HG03064 (cell line): ENCODE measurements at regions not wholly inside any gene's neighbourhood (a gene's known extent, or its start where the extent isn't known, plus 50 kb on each side); places are given as distances from the start of the nearest gene placed in this dataset.

Experiments used
- ATAC-seq: cut with Tn5 transposase; IDR thresholded peaks from one replicate; pipeline ENCODE4 v1.9.1; 2021; ENCODE audit warnings: low read depth; ENCODE audit not compliant: unreplicated experiment

GRCh38 chr3:115445559-115445958 lies 177.8 kb upstream of the GAP43 start:
- ATAC-seq: no peak

GRCh38 chr3:115448851-115449250 lies 174.5 kb upstream of the GAP43 start:
- ATAC-seq: no peak

GRCh38 chr3:115450036-115450435 lies 173.3 kb upstream of the GAP43 start:
- ATAC-seq: no peak

DNA sequence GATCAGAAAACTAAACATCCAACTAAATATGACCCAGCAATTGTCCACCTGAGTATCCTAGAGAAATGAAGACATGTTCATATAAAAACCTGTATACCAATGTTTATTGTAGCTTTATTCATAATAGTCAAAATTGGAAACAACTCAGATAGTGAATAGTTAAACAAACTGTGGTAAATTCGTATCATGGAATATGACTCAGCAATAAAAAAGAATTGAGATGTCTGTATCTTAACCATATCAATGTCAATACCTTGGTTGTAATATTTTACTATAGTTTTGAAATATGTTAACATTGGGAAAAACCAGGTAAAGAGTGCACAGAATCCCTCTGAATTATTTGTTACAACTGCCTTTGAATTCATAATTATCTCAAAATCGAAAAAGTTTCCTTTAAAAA lies 159.3 kb upstream of the GAP43 start:
- ATAC-seq: no peak

- no peak for ATAC-seq
These were observed 153.7 kb upstream of the GAP43 start for GRCh38 chr3:115469649-115470048.

- no peak for ATAC-seq
These were observed 153.1 kb upstream of the GAP43 start for GRCh38 chr3:115470254-115470653.

- ATAC-seq: no peak
These were observed 147.9 kb upstream of the GAP43 start for GRCh38 chr3:115475178-115476041.

GRCh38 chr3:115476472-115476871 lies 146.8 kb upstream of the GAP43 start:
- ATAC-seq: no peak

DNA sequence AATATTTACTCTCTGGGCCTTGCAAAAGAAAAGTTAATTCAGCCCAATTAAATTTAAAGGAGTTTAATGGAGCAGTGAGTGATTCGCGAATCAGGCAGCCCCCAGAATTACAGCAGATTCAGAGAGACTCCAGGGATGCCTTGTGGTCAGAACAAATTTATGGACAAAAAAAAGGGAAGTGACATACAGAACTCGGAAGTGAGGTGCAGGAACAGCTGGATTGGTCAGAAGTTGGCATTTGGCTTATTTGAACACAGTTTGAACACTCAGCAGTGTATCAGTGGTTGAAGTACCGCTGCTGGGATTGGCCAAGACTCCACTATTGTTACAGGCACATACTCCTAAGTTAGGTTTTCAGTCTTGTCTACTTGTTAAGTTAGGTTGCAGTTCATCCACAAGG lies 145.0 kb upstream of the GAP43 start:
- ATAC-seq: no peak

GRCh38 chr3:115486880-115487279 lies 136.4 kb upstream of the GAP43 start:
- ATAC-seq: no peak

- ATAC-seq: no peak
These were observed 135.3 kb upstream of the GAP43 start for GRCh38 chr3:115487968-115488367.

DNA sequence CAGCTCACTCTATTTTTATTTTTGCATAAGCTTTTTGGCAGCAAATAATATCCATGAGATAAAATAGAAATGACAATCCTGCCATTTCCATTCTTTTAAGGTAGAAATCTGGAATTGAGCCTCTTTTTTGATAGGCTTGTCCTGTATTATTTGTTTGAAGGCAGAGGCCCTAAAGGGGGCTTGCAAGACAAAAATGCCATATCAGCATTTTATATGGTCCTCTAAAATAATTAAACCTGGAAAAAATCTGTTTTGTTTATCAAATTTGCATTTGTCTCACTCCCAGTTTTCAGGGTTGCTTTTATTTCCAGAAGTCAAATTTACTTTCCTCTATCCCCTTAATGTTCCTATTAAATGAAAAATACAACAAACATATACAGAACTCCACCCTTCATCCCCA lies 134.9 kb upstream of the GAP43 start:
- no peak for ATAC-seq

DNA sequence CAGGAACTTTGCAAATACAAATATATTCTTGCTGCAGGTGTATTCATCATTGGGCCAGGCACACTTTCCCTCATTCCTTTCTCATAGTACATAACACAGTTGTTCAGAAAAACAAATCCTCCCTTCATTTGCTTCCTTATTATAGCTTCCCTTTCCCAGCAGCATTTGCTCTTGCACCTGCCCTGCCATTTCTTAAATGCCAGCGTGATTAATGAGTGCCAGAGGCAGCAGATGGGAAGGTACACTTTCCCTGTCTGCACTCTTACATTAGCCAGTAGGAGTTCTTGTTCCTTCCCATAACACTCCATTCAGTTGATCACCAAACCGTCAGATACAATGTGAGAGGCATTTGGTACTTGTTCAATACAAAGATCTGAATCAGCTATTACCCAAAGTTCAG lies 128.5 kb upstream of the GAP43 start:
- no peak for ATAC-seq

DNA sequence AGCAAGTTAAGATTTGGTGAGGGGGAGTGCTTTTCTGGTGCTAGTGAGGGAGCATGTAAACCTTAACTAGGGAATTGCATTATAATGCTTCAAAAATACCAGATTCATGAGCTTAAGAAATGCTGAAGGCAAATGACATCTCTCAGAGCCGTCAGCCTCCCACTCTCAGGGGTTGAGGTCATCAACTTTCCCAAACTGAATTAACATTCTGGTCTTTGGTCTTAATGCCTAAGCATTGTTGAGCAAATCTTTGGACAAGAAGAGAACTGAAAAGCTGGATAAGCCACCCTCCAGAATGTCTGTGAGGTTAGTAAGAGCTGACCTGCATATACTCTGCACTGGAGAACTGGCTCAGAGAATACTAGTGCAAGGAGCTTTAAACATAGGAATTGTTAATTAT lies 124.9 kb upstream of the GAP43 start:
- ATAC-seq: no peak

DNA sequence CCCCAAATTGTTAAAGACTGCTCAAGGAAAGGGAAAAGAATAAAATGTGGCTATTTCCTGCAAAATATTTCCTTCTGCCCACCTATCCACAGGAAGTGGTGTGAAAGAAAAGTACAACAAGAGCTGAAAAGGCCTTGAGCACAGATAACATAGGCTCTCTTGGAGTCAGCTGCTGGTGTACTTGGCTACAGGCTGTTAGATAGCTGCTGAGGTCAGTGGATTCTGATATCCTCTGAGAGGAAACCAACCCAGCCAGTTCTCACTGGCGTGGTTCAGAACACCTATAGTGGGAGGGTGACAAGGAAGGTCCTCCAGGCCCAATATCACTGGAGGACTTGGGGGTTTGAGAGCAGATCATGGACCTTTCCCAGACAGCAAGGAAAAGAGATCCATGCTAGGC lies 124.4 kb upstream of the GAP43 start:
- no peak for ATAC-seq

DNA sequence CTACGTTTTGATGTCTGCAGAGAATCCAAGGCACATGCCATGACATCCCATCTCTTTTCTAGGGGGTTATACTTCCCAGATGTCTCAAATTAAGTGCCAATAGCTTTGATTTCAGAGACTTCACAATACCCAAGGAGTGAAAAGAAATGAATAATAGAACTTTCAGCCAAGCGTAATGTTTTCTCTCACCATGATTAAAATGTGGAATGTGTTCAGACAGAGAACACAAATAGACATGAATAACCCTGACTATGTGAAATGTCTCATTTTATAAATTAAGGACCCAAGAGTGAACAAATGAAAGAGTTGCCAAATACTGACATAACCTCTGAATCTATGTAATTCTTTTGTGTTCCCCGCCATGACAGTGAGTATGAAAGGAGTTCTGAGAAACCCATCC lies 123.6 kb upstream of the GAP43 start:
- ATAC-seq: no peak

DNA sequence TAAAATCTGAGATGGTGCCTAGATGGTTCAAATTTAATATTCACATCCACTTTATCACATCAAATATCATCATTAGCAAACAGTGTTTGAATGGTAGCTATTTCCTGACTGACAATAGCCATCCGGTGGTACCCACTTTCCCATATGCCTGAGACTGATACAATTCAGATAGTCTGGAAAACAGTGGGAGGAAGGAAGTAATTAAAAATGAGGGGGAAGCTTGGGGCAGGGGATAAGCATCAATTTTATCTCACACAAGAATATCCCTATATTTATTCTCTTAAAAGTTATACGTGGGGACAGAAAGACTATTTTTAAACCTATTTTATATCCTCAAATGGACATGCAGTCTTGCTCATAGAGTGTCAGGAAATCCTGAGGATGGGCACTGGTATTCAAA lies 122.5 kb upstream of the GAP43 start:
- no peak for ATAC-seq

DNA sequence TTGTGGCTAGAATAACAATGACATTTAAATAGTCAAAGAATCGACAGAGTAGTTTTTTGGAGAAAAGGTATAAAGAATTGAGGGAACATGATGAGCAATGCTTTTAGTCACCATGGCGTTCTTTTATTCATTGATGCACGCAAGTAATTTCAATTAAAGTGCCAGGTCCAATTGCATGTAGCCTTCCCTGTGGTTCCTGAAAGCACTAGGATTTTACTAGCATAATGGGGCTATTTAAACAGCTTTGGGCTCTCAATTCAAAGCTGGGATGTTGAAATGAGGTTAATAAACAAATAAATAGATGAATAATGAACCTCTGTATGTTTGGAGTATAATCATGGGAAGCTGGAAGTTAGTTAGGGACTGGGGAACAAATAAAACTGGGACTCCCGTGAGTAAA lies 121.2 kb upstream of the GAP43 start:
- ATAC-seq: no peak

- ATAC-seq: no peak
These were observed 119.9 kb upstream of the GAP43 start for GRCh38 chr3:115503394-115503793.

DNA sequence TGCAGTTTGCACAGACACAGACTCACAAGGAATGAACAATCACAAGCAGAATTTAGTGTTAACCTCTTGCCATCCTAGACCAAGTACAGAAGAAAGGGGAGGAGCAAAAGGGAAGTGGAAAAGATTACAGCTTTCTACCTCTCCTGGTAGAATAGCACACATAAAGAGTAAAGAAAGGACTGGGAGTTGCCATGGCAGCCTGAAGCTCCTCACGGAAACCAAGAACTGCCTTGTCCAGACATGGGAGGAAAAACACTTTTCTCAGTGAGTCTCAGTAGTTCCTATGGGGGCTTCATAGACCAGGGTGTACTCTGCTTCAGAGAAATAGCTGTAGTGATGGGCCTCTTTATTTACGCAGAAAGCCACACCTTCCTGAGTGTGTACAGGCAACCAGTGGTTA lies 114.7 kb upstream of the GAP43 start:
- no peak for ATAC-seq

DNA sequence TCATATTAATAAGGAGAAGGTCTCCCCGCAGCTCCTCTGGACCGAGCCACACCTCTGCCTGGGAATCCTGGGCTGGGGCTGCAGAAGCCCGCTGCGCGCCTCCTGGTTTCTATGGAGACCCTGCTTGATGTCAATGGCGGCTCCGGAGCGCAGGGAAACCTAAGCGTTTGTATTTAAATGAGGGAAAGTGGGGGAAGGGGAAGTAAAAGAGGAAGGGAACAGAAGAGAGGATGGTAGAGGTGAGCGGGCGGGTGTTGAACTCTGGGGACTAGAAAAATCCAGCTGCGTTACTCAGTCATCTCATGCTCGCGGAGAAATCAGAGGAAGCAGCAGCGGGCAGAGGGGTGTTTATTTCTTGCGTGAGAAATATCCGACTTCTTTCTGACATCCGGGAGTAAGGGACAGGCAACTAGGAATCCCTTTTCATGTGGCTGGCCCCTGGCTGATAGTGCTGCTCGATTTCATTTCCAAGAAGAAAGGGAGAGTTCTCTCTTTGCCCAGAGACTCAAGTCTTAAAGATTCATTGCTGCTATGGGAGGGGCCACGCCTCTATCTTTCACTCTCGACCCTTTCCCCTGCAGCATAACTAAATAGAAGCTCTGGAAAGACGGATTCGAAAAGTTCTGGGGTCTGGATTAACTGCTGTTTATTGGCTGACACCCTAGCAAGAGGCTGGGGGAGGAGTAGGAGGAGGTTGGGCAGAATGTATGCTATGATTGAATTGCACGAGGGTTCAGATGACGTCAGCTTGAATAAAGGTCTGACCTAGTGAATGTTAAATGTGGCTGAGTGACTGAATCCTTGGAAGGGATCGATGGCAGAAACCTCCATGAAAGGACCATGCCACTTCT lies 110.5 kb upstream of the GAP43 start:
- no peak for ATAC-seq

DNA sequence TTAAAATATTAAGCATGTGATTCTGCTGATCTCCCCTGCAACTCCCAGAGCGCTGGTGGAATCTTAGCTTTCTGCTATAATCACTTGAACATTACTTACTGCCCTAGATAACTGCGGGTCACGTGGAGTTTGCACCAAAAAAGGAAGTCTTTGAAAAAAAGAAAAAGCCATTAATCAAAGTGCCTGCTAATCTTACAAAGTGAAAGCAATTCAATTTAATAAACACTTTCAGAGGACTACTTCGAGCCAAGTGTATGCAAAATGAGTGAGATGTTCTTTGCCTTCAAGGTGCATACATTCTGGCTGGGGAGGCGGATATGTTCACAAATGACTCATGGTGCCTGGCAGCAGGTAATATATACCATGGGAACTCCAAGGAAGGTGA lies 109.9 kb upstream of the GAP43 start:
- ATAC-seq: no peak
